Smooth muscle cell (in vitro differentiated cells): ENCODE measurements at regions not wholly inside any gene's neighbourhood (a gene's known extent, or its start where the extent isn't known, plus 50 kb on each side); places are given as distances from the start of the nearest gene placed in this dataset.
"Not testable (repeated sequence)": the region's sequence is repeated elsewhere in the genome, so short reads cannot be mapped to it uniquely, and the experiment has no call there.

Experiments
- DNase-seq: peaks from one replicate; lab custom pipeline; 2025; ENCODE audit not compliant: unreplicated experiment; lab: John Stamatoyannopoulos, UW
- H2AFZ ChIP-seq: fragments of 200-600 bp; sonication (generic); 2 replicates; pipeline ENCODE4 v1.6.0; 2016; ENCODE audit warnings: antibody characterized with exemption, low read depth, mild to moderate bottlenecking
- H3F3A ChIP-seq: fragments of 200-600 bp; sonication (generic); 2 replicates; pipeline ENCODE4 v1.6.0; 2017; ENCODE audit warnings: antibody characterized with exemption, low read depth
- H3K27ac ChIP-seq: fragments of 200-600 bp; sonication (generic); 2 replicates; pipeline ENCODE4 v1.5.1; 2016; ENCODE audit warnings: low read depth, mild to moderate bottlenecking
- H3K27me3 ChIP-seq: fragments of 200-600 bp; sonication (generic); 2 replicates; pipeline ENCODE4 v1.6.1; 2016; ENCODE audit warnings: low read depth, mild to moderate bottlenecking
- H3K36me3 ChIP-seq: fragments of 200-600 bp; sonication (generic); 2 replicates; pipeline ENCODE4 v1.5.1; 2016; ENCODE audit warnings: low read depth
- H3K4me1 ChIP-seq: fragments of 200-600 bp; sonication (generic); 2 replicates; pipeline ENCODE4 v1.5.1; 2016; ENCODE audit warnings: low read depth
- H3K4me2 ChIP-seq: fragments of 200-600 bp; sonication (generic); 2 replicates; pipeline ENCODE4 v1.6.0; 2016; ENCODE audit warnings: mild to moderate bottlenecking
- H3K4me3 ChIP-seq: fragments of 200-600 bp; sonication (generic); 2 replicates; pipeline ENCODE4 v1.5.1; 2016; ENCODE audit warnings: mild to moderate bottlenecking
- H3K79me2 ChIP-seq: fragments of 200-600 bp; sonication (generic); 2 replicates; pipeline ENCODE4 v1.6.0; 2016; ENCODE audit warnings: low read depth, mild to moderate bottlenecking
- H3K9ac ChIP-seq: fragments of 200-600 bp; sonication (generic); 2 replicates; pipeline ENCODE4 v1.6.0; 2016; ENCODE audit warnings: low read depth
- H3K9me3 ChIP-seq: fragments of 200-600 bp; sonication (generic); replicated peaks from 2 replicates; pipeline ENCODE4 v1.5.1; 2016; ENCODE audit warnings: low read depth
- H4K20me1 ChIP-seq: fragments of 200-600 bp; sonication (generic); 2 replicates; pipeline ENCODE4 v1.6.0; 2016; ENCODE audit warnings: low read depth
- CTCF ChIP-seq: fragments of 200-600 bp; sonication (generic); IDR thresholded peaks from 2 replicates; pipeline ENCODE4 v1.5.1; 2017; ENCODE audit warnings: borderline replicate concordance, mild to moderate bottlenecking, antibody characterized with exemption; ENCODE audit not compliant: insufficient read depth, poor library complexity, severe bottlenecking
- WGBS: methylation state at CpG from one replicate; pipeline ENCODE4 v1.1.7; 2016; ENCODE audit warnings: low lambda C conversion rate; 5-methylcytosine and 5-hydroxymethylcytosine counted together

- H3K27me3 ChIP-seq, result no peaks in the 10 kb centered on the region
- no peak overlapping the region for H3K27ac ChIP-seq
- H3K9me3 ChIP-seq, result no peaks in the 10 kb centered on the region
- 89% methylated on average over 4 of the region's 4 CpGs for WGBS
- H3K4me1 ChIP-seq, result no peaks in the 10 kb centered on the region
- no peaks in the 10 kb centered on the region for H3K36me3 ChIP-seq
- no peak for TF ChIP-seq CTCF
- H4K20me1 ChIP-seq, result no peaks in the 10 kb centered on the region
- H3F3A ChIP-seq, result no peaks in the 10 kb centered on the region
- no peak overlapping the region for H3K4me2 ChIP-seq
- no peak overlapping the region for H3K9ac ChIP-seq
- H2AFZ ChIP-seq, result no peak overlapping the region
- no peaks in the 10 kb centered on the region for H3K79me2 ChIP-seq
- DNase-seq, result no peak
- no peak overlapping the region for H3K4me3 ChIP-seq
These were observed 494.6 kb downstream of the CHSY3 start for GRCh38 chr5:130398825-130399224.

GRCh38 chr5:130397727-130398126 lies 493.5 kb downstream of the CHSY3 start:
- H3K4me1 ChIP-seq, H3K36me3 ChIP-seq, H3K27ac ChIP-seq, H3K79me2 ChIP-seq, H2AFZ ChIP-seq, H3F3A ChIP-seq, H3K27me3 ChIP-seq, H3K9ac ChIP-seq, H3K4me3 ChIP-seq, H4K20me1 ChIP-seq, DNase-seq, H3K9me3 ChIP-seq, H3K4me2 ChIP-seq: not testable (repeated sequence)
- WGBS, result 94% methylated on average over 1 of the region's 1 CpG

GRCh38 chr5:130397132-130397531 lies 492.9 kb downstream of the CHSY3 start:
- no peak overlapping the region for H3K4me2 ChIP-seq
- H3K4me3 ChIP-seq, result no peak overlapping the region
- no peaks in the 10 kb centered on the region for H3K79me2 ChIP-seq
- no peaks in the 10 kb centered on the region for H3K27me3 ChIP-seq
- no peaks in the 10 kb centered on the region for H3K9me3 ChIP-seq
- no peak for DNase-seq
- no peaks in the 10 kb centered on the region for H3K36me3 ChIP-seq
- H3F3A ChIP-seq, result no peaks in the 10 kb centered on the region
- H3K4me1 ChIP-seq, result no peaks in the 10 kb centered on the region
- no peak overlapping the region for H3K27ac ChIP-seq
- no peak for TF ChIP-seq CTCF
- H3K9ac ChIP-seq, result no peak overlapping the region
- H2AFZ ChIP-seq, result no peak overlapping the region
- WGBS, result 93% methylated on average over 2 of the region's 2 CpGs
- H4K20me1 ChIP-seq, result no peaks in the 10 kb centered on the region

GRCh38 chr5:130391727-130392264 lies 487.5 kb downstream of the CHSY3 start:
- 69% methylated on average over 3 of the region's 3 CpGs for WGBS
- DNase-seq, H3K9me3 ChIP-seq, H3K36me3 ChIP-seq, H2AFZ ChIP-seq, H4K20me1 ChIP-seq, H3K4me1 ChIP-seq, H3K79me2 ChIP-seq, H3K27ac ChIP-seq, H3F3A ChIP-seq, H3K27me3 ChIP-seq, H3K4me3 ChIP-seq, H3K9ac ChIP-seq, H3K4me2 ChIP-seq: not testable (repeated sequence)

GRCh38 chr5:130386155-130386554 lies 481.9 kb downstream of the CHSY3 start:
- no peak for TF ChIP-seq CTCF
- Histone ChIP-seq H3F3A (no peaks in the 10 kb centered on the region), H4K20me1 (no peaks in the 10 kb centered on the region), H3K9ac (no peak overlapping the region), H3K36me3 (no peaks in the 10 kb centered on the region), H3K4me2 (no peak overlapping the region), H3K27ac (no peak overlapping the region), H3K4me1 (no peaks in the 10 kb centered on the region), H3K9me3 (no peaks in the 10 kb centered on the region), H2AFZ (peak overlapping the region; percentile 85), H3K79me2 (no peaks in the 10 kb centered on the region), H3K4me3 (no peak overlapping the region), H3K27me3 (no peaks in the 10 kb centered on the region)
- 39% methylated on average over 1 of the region's 1 CpG for WGBS
- DNase-seq, result no peak
